Renal pelvis (tissue), 1 donor: ENCODE measurements at regions not wholly inside any gene's neighbourhood (a gene's known extent, or its start where the extent isn't known, plus 50 kb on each side); places are given as distances from the start of the nearest gene placed in this dataset.

Experiments used
- DNase-seq: peaks from one replicate; pipeline ENCODE4 v3.0.0-alpha.2; 2013

- DNase-seq, result no peak
Measured at GRCh38 chr18:68466672-68467071, 248.2 kb downstream of the TMX3 start.

- no peak for DNase-seq
Measured at GRCh38 chr18:68462766-68463165, 252.1 kb downstream of the TMX3 start.

DNA sequence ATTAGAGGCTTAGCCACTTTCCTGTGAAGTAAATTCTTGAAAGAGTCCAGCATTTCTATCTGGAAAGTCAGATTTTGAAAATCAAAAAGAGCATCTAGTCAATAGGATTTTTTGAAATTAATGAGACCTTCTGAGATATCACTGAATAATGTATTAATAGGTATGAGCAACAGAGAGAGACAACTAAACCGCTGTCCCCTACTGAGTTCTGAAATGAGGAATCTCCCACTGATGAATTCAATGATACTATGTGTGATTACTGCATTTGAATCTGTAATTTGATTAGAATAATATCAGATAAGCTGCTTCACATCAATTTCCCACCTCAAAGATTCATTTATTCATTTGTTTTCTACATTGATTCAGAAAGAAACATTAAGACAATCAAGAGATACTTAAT, 252.8 kb downstream of the TMX3 start:
- no peak for DNase-seq

DNA sequence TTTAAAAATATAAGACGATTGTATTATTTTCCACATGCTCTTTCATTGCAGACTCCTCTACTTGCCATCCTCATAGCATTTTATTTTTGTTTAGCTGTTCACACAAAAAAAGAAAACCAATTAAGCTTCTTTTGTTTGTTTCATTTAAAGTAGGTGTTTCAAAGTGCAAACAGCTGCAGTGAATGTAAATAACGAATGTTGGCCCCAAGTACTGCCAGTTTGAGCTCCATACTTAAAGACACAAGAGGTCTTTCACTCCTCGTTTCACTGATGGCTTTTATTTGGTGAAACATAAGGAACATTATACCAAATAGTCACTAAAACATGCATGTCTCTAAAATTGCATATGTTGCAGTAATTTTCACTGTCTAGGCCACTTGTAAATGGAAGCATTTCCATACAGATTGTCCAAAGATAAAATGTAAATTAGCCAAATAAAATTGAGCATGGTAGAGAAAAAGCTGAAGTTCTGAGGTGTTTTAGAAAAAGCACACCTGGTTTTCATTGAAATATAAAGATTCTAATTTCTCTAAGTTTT, 253.4 kb downstream of the TMX3 start:
- DNase-seq, result no peak

DNA sequence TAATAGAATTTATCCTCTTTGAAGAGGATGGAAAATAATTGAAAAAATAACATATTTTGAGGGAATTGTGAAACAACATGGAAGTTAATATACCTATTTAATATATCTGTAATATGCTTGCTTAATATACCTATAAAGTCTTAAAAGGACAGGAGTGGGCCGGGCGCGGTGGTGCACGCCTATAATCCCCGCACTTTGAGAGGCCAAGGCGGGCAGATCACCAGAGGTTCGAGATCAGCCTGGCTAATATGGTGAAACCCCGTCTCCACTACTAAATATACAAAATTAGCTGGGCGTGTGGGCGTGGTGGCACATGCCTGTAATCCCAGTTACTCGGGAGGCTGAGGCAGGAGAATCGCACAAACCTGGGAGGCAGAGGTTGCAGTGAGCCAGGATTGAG, 254.9 kb downstream of the TMX3 start:
- no peak for DNase-seq

GRCh38 chr18:68456985-68457384, 257.9 kb downstream of the TMX3 start:
- no peak for DNase-seq

GRCh38 chr18:68455229-68455603, 259.7 kb downstream of the TMX3 start:
- no peak for DNase-seq

DNA sequence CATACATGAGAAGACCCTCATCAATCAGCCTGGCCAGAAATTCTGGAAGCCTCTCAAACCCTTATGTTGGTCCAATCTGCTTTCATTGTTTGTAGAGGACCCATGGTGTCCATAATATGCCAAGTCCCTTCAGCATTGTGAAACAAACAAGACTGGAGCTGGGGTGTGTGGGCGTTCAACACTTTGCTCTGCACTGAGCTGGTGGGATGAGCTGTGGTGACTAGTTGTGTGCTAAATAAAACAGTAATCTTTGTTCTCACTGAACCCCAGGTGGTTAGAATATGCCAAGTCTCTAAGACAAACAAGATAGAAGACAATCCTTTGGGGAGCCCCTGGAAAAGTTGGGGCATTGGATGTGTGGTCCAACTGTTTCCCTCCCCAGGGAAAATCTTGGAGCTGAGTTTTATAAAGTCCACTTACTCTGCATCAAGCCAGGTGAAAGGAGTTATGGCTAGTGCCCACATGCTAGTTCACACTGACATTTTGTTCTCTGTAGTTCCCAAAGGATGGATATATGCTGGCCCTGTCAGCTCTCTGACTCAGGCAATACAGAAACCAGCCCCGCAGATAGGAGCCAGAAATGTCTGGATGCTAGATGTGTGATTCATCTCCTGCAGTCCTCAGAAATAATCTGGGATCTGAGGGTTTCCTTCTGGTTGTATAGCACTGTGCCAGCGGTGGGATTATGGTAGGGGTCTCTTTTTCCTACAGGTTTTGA, 260.2 kb downstream of the TMX3 start:
- no peak for DNase-seq

DNA sequence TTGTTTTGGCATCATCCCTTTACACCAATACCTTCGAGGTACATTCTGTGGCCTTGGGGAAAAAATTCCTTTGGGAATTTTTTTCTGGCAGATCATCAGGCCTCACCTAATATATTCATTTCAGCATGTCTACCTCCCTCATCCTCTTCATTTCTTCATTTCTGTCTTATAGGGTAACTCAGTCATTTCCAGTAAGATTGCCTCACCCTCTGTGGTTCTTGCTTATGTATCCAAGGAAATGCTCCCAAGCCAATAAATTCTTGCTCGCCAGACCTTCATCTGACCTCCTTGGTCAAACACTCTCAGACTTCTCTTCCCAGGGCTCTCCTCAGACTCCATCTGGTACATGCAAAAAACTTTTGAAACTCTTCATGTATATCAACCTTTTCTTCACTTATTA, 265.6 kb downstream of the TMX3 start:
- no peak for DNase-seq

- DNase-seq, result no peak
Measured at GRCh38 chr18:68448736-68449135, 266.2 kb downstream of the TMX3 start.

DNA sequence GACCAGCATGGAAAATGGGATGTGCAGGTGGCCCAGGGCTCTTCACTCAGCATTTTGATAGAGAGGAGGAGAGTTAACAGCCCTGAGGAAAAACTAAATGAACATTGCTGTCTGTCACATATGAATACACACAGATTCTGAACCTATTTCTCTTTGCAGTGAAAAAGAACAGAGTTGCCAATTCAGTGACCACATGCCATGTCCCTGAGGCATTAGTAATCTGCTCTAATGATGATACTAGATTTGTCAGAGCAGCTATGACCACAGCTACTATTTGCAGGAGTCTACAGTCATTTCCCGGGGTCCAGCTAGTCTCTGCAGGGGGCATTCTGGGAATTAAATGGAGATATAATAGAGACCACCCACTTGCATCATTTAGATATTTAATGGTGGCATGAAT, 267.6 kb downstream of the TMX3 start:
- no peak for DNase-seq

DNA sequence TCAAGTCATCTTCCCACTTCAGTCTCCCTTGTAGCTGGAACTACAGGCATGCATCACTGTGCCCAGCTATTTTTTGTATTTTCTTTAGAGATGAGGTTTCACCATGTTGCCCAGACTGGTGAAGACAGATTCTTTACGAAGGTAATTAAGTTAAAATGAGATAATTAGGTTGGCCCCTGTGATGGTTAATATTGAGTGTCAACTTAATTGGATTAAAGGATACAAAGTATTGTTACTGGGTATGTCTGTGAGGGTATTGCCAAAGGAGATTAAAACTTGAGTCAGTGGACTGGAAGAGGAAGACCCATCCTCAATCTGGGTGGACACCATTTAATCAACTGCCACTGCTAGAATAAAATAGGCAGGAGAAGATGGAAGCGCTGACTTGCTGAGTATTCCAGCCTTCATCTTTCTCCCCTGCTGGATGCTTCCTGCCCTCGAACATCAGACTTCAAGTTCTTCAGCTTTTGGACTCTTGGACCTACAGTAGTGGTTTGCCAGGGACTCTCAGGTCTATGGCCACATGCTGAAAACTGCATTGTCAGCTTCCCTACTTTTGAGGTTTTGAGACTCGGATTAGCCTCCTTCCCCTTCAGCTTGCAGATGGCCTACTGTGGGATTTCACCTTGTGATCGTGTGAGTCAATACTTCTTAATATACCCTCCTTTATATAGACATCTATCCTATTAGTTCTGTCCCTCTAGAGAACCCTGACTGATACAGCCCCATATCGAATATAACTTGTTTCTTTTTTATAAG, 269.1 kb downstream of the TMX3 start:
- DNase-seq, result no peak

GRCh38 chr18:68445136-68445535, 269.8 kb downstream of the TMX3 start:
- DNase-seq, result no peak

- no peak for DNase-seq
Measured at GRCh38 chr18:68441241-68441640, 273.7 kb downstream of the TMX3 start.

GRCh38 chr18:68440433-68440832, 274.5 kb downstream of the TMX3 start:
- DNase-seq, result no peak

GRCh38 chr18:68439642-68440041, 275.3 kb downstream of the TMX3 start:
- peak; percentile 10 for DNase-seq

DNA sequence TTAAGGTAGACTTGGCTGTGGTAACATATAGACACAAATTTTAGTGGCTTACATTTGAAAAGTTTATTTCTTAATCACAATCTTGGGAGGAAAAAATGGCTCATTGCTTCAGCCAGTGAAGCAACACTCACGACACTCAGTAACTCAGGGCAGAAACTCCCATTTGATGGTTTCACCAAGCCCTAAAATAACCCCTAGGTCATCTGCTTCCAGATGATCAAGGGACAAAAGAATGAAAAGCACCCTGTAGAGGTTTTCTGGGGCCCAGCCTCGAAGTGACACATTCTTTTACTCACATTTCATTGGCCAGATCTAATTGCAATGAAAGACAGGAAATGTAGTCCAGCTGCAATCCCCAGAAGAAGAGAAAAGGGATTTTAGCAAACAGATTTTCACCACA, 275.9 kb downstream of the TMX3 start:
- peak; percentile 21 for DNase-seq

GRCh38 chr18:68438536-68438935, 276.4 kb downstream of the TMX3 start:
- DNase-seq, result no peak

GRCh38 chr18:68436485-68436884, 278.4 kb downstream of the TMX3 start:
- no peak for DNase-seq

GRCh38 chr18:68435581-68435980, 279.3 kb downstream of the TMX3 start:
- no peak for DNase-seq

- no peak for DNase-seq
Measured at GRCh38 chr18:68431922-68432198, 283.0 kb downstream of the TMX3 start.

DNA sequence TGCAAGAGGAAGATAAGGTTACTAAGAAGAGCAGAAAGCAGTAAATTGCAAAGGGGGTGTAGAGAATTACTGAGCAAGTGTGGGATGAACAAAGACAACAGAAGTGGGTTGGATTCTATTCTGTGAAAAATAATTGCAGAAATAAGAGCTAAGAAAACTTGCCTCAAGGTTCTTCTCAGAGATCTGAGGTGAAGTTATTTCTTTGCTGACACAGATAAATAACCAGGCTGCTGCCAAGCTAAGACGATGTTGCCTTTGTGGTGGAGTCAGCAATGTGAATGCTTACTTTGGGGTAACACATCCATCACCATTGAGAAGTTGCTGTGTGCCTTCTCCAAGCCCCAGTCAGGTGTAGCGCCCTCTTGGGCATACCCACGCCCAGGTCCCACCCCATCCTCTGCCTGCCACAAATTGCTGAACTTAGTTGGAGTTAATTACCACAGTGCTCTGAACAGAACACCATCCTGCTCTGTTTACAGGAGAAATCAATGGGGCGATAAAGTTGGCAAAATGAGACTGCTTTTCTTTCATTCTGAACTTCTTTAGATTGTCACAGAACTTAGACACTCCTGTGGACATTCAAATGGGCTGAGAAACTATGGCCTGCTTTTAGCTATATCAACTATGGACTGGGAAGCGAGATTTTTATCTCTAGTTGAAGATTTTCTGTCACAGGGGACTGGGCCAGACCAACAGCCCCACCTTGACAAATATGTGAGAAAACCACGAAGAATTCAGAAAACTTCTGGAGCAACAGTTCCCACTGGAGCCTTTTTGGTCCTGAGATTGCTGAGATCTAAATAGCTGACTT, 283.6 kb downstream of the TMX3 start:
- DNase-seq, result no peak

DNA sequence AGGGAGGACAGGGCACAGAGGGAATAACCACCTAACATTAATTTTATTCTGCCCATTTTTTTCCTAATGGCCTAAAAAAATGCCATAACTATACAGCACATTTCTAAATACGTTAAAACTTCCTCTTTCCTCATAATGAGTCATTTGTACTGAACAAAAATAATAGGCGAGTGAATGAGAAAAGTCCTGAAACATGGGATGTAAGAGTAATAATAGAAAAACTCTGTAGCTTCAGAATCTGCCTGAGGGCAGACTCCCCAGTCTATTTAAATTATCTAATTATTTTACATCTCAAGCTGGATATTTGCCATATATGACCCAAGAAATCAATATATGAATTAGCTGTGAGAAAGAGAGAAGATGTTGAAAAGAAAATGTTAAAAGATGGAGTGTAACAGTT, 285.1 kb downstream of the TMX3 start:
- DNase-seq, result no peak
